ENCODE measurements at regions not wholly inside any gene's neighbourhood (a gene's known extent, or its start where the extent isn't known, plus 50 kb on each side); places are given as distances from the start of the nearest gene placed in this dataset.

DNA sequence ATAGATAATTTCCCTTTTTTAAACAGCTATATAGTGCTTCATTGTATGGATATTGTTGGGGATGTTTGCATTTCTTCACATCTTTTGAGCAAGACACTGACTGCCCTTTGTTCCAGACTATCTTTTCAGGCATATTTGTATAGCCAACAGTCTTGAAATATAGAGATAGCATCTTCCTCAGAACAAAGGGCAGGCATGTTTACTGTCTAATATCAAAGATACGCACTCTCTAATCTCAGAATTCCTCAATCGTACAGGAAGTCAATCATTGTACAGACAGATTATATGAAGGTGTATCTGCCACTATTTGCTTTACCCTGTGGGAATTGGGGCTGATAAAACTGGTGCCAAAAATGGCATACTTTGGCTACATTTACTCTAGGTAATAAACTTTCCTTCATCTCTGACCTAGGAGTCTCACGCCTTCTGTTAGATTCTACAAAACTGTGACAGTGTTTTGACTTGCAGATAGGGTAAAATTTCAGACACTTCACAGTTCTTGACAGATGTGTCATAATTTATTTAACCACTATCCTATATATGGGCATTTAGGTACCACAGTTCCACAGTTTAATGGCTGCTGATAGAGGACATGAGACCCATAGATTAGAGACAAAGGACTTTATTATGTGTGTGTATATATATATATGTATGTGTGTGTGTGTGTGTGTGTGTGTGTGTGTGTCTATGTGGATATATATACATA, 321.0 kb downstream of the IGSF11 start:
- Histone ChIP-seq H4K20me1 (ENCODE audit: insufficient read depth) (no peaks in the 10 kb centered on the region), H3K36me3 (ENCODE audit: low read depth) (no peaks in the 10 kb centered on the region), H3K27me3 (replicated peaks; ENCODE audit: insufficient read depth) (no peaks in the 10 kb centered on the region), H3K4me1 (ENCODE audit: insufficient read depth) (no peaks in the 10 kb centered on the region), H3K79me2 (ENCODE audit: insufficient read depth) (no peaks in the 10 kb centered on the region), H3K27ac (no peak overlapping the region), H3K4me2 (ENCODE audit: unreplicated experiment) (no peak overlapping the region), H3K4me3 (no peak overlapping the region), H3K9me2 (ENCODE audit: insufficient read depth) (no peaks in the 10 kb centered on the region), H2AFZ (no peak overlapping the region), H3K9ac (no peak overlapping the region), H3F3A (ENCODE audit: insufficient read depth) (no peaks in the 10 kb centered on the region), H3K9me3 (ENCODE audit: low read depth) (no peaks in the 10 kb centered on the region)
- in situ Hi-C loops (cut with MboI) = no loop called here
- no peak for TF ChIP-seq EZH2 (IDR thresholded peaks at IDR 0.05; ENCODE audit: insufficient read depth, poor library complexity, severe bottlenecking)
- no peak for TF ChIP-seq EZH2phosphoT487 (IDR thresholded peaks at IDR 0.05; ENCODE audit: insufficient read depth, low read depth)
- 22 to 40% methylated on average over 3 of the region's 3 CpGs for WGBS, 2 experiments (ENCODE audit: low coverage in 1 of 2, low lambda C conversion rate in 2 of 2, missing lambda C conversion rate in 2 of 2)
- DNase-seq = no peak

DNA sequence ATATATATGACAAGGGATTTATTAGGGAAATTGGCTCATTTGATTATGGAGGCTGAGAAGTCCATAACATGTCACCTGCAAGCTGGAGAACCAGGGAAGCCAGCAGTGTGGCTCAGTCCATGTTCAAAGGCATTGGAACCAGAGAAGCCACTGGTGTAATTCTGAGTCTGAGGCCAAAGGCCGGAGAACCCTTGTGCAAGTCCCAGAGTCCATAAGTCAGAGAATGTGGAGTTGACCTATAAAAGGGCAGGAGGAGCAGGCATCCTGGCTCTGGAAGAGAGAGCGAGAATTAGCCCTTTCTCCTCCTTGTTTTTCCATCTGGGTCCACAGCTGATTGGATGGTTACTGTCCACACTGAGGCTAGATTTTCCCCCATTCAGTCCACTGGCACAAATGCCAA, 319.8 kb downstream of the IGSF11 start:
- in situ Hi-C loops (cut with MboI) = no loop called here
- TF ChIP-seq EZH2 (IDR thresholded peaks at IDR 0.05; ENCODE audit: insufficient read depth, poor library complexity, severe bottlenecking) = no peak
- TF ChIP-seq EZH2phosphoT487 (IDR thresholded peaks at IDR 0.05; ENCODE audit: insufficient read depth, low read depth) = no peak
- H3K36me3 ChIP-seq (ENCODE audit: low read depth) = no peaks in the 10 kb centered on the region
- H3K9me3 ChIP-seq (ENCODE audit: low read depth) = no peaks in the 10 kb centered on the region
- H3K27ac ChIP-seq = no peak overlapping the region
- no peaks in the 10 kb centered on the region for H3K9me2 ChIP-seq (ENCODE audit: insufficient read depth)
- H3K4me2 ChIP-seq (ENCODE audit: unreplicated experiment) = no peak overlapping the region
- H3K27me3 ChIP-seq (replicated peaks; ENCODE audit: insufficient read depth) = no peaks in the 10 kb centered on the region
- no peak overlapping the region for H3K4me3 ChIP-seq
- no peaks in the 10 kb centered on the region for H3F3A ChIP-seq (ENCODE audit: insufficient read depth)
- H3K79me2 ChIP-seq (ENCODE audit: insufficient read depth) = no peaks in the 10 kb centered on the region
- H3K4me1 ChIP-seq (ENCODE audit: insufficient read depth) = no peaks in the 10 kb centered on the region
- WGBS, 2 experiments (ENCODE audit: low coverage in 1 of 2, low lambda C conversion rate in 2 of 2, missing lambda C conversion rate in 2 of 2) = 28 to 45% methylated on average over 2 of the region's 2 CpGs
- no peak overlapping the region for H3K9ac ChIP-seq
- no peak for DNase-seq
- no peaks in the 10 kb centered on the region for H4K20me1 ChIP-seq (ENCODE audit: insufficient read depth)
- H2AFZ ChIP-seq = no peak overlapping the region

DNA sequence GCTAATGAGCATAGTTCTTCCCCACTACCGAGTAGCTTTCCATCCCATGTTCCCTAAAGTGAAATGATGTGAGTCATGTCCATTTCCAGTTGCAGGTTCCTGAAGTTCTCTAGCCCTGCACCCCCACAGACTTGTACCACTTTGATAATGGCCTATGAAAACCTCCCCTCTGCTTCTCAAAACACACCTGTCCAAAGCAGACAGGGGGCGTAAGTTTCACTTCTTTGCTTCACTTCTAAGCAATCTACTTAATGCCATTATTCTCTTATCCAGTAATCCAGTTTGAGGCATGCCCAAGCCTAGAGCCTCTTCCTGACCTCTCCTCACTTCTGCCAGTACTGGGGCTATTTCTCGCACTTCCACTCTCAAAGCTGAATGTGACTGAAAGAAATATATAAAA, 305.1 kb downstream of the IGSF11 start:
- no peaks in the 10 kb centered on the region for H3K27me3 ChIP-seq (replicated peaks; ENCODE audit: insufficient read depth)
- no peak overlapping the region for H3K4me2 ChIP-seq (ENCODE audit: unreplicated experiment)
- H3K4me3 ChIP-seq = no peak overlapping the region
- TF ChIP-seq EZH2phosphoT487 (IDR thresholded peaks at IDR 0.05; ENCODE audit: insufficient read depth, low read depth) (no peak), EZH2 (IDR thresholded peaks at IDR 0.05; ENCODE audit: insufficient read depth, poor library complexity, severe bottlenecking) (no peak)
- H3K4me1 ChIP-seq (ENCODE audit: insufficient read depth) = no peaks in the 10 kb centered on the region
- no peaks in the 10 kb centered on the region for H3F3A ChIP-seq (ENCODE audit: insufficient read depth)
- in situ Hi-C loops (cut with MboI) = no loop called here
- no peaks in the 10 kb centered on the region for H3K9me3 ChIP-seq (ENCODE audit: low read depth)
- WGBS, 2 experiments (ENCODE audit: low coverage in 1 of 2, low lambda C conversion rate in 2 of 2, missing lambda C conversion rate in 2 of 2) = 7 to 11% methylated on average over 3 of the region's 3 CpGs
- no peaks in the 10 kb centered on the region for H3K9me2 ChIP-seq (ENCODE audit: insufficient read depth)
- no peaks in the 10 kb centered on the region for H3K79me2 ChIP-seq (ENCODE audit: insufficient read depth)
- H2AFZ ChIP-seq = no peak overlapping the region
- no peak overlapping the region for H3K27ac ChIP-seq
- H4K20me1 ChIP-seq (ENCODE audit: insufficient read depth) = no peaks in the 10 kb centered on the region
- H3K9ac ChIP-seq = no peak overlapping the region
- no peaks in the 10 kb centered on the region for H3K36me3 ChIP-seq (ENCODE audit: low read depth)
- no peak for DNase-seq

DNA sequence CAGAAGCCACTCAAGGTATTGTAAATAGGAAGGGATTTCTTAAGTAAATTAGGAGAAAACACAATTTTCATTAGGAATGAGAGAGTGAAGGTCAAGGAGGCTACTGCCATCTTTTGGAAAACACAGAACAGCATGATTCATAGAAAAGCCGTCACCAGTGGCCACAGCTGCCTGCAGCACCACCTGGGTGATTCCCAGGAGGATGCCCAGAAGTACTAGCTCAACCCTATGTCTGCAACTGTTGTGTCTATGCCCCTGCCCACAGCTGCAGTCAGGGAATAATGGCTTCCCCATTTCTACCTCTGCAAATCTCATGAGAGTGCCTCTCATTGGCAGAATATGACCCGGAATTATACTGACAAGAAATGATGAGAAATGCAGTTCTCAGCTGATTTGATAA, 300.0 kb downstream of the IGSF11 start:
- Histone ChIP-seq H3K36me3 (ENCODE audit: low read depth) (no peaks in the 10 kb centered on the region), H3K9ac (no peak overlapping the region), H3K79me2 (ENCODE audit: insufficient read depth) (no peaks in the 10 kb centered on the region), H3K9me2 (ENCODE audit: insufficient read depth) (no peaks in the 10 kb centered on the region), H4K20me1 (ENCODE audit: insufficient read depth) (no peaks in the 10 kb centered on the region), H3K4me3 (no peak overlapping the region), H3F3A (ENCODE audit: insufficient read depth) (no peaks in the 10 kb centered on the region), H2AFZ (no peak overlapping the region), H3K27ac (no peak overlapping the region), H3K4me1 (ENCODE audit: insufficient read depth) (no peaks in the 10 kb centered on the region), H3K27me3 (replicated peaks; ENCODE audit: insufficient read depth) (no peaks in the 10 kb centered on the region), H3K9me3 (ENCODE audit: low read depth) (no peaks in the 10 kb centered on the region), H3K4me2 (ENCODE audit: unreplicated experiment) (no peak overlapping the region)
- 2% methylated on average over 2 of the region's 2 CpGs for WGBS, 2 experiments (ENCODE audit: low coverage in 1 of 2, low lambda C conversion rate in 2 of 2, missing lambda C conversion rate in 2 of 2)
- no peak for DNase-seq
- in situ Hi-C loops (cut with MboI) = no loop called here
- no peak for TF ChIP-seq EZH2 (IDR thresholded peaks at IDR 0.05; ENCODE audit: insufficient read depth, poor library complexity, severe bottlenecking)
- no peak for TF ChIP-seq EZH2phosphoT487 (IDR thresholded peaks at IDR 0.05; ENCODE audit: insufficient read depth, low read depth)

Measured in GM23248 (cell line).